Hepatocyte (in vitro differentiated cells): ENCODE measurements at regions not wholly inside any gene's neighbourhood (a gene's known extent, or its start where the extent isn't known, plus 50 kb on each side); places are given as distances from the start of the nearest gene placed in this dataset.

Experiments
- EZH2 ChIP-seq: fragments of 200-600 bp; sonication (generic); IDR thresholded peaks from 2 replicates; pipeline ENCODE4 v1.6.1; 2016; ENCODE audit warnings: antibody characterized with exemption, mild to moderate bottlenecking, borderline replicate concordance
- EZH2phosphoT487 ChIP-seq: fragments of 200-600 bp; sonication (generic); IDR thresholded peaks from one replicate; pipeline ENCODE4 v1.6.1; 2018; ENCODE audit warnings: antibody characterized with exemption, mild to moderate bottlenecking, low read depth, moderate library complexity; ENCODE audit not compliant: unreplicated experiment, severe bottlenecking
- TF ChIP-seq, protein P1 (sequence below): fragments of 200-600 bp; sonication (generic); IDR thresholded peaks from 2 replicates; pipeline ENCODE4 v1.5.1; 2016; ENCODE audit warnings: antibody characterized with exemption, mild to moderate bottlenecking; ENCODE audit not compliant: poor library complexity

GRCh38 chr9:92173318-92173717 is 58.1 kb upstream of the SPTLC1 start:
- TF ChIP-seq, protein P1, sequence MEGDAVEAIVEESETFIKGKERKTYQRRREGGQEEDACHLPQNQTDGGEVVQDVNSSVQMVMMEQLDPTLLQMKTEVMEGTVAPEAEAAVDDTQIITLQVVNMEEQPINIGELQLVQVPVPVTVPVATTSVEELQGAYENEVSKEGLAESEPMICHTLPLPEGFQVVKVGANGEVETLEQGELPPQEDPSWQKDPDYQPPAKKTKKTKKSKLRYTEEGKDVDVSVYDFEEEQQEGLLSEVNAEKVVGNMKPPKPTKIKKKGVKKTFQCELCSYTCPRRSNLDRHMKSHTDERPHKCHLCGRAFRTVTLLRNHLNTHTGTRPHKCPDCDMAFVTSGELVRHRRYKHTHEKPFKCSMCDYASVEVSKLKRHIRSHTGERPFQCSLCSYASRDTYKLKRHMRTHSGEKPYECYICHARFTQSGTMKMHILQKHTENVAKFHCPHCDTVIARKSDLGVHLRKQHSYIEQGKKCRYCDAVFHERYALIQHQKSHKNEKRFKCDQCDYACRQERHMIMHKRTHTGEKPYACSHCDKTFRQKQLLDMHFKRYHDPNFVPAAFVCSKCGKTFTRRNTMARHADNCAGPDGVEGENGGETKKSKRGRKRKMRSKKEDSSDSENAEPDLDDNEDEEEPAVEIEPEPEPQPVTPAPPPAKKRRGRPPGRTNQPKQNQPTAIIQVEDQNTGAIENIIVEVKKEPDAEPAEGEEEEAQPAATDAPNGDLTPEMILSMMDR, result no peak
- TF ChIP-seq EZH2phosphoT487 (no peak), EZH2 (no peak)
